ENCODE measurements at regions not wholly inside any gene's neighbourhood (a gene's known extent, or its start where the extent isn't known, plus 50 kb on each side); places are given as distances from the start of the nearest gene placed in this dataset.
A peak's percentile ranks its signal among the peaks of the same experiment; 100 is the strongest.

DNA sequence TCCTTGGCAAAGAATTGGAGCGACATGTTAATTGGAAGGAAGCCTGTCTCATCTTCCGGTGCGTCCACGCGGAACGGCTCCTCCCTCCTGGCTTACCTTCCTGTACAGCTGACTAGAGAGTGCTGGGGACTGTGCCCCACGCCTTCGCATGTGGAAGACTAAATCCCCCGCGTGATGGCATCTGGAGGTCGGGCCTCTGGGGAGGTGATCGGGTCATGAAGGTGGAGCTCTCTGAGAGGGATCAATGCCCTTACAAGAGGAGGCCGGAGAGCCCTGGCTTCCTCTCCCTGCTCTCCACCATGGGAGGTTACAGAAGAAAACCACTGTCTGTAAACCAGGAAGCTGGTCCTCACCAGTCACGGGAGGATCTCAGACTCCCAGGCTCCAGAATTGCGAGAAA is 104.1 kb upstream of the OTOS start:
- in situ Hi-C loops (cut with MboI; ENCODE audit: low sequenced_read_pairs) (no loop called here), intact Hi-C loops (cut with micrococcal nuclease) (no loop called here), dilution Hi-C loops (cut with HindIII; ENCODE audit: low sequenced_read_pairs, unreplicated experiment) (no loop called here)
- Histone ChIP-seq H4K5ac (ENCODE audit: low read depth, low read length) (no peak overlapping the region), H4K91ac (ENCODE audit: insufficient read depth, low read depth, low read length) (no peak overlapping the region), H3K27me3 (ENCODE audit: control insufficient read depth, insufficient read depth, low read length) (peaks cover 3% of the 10 kb centered on the region; the same call in 1 of the 2 replicates), H3K56ac (ENCODE audit: extremely low read depth, insufficient read depth, low read length) (no peak overlapping the region), H2AFZ (replicated peaks; ENCODE audit: low read length, poor library complexity) (peak overlapping the region; percentile 24), H3K9me3 (ENCODE audit: control insufficient read depth, insufficient read depth, low read length) (no peaks in the 10 kb centered on the region), H2AK5ac (ENCODE audit: low read depth, low read length) (no peak overlapping the region), H3K9me1 (ENCODE audit: insufficient read depth, low read length) (no peaks in the 10 kb centered on the region), H3K4me2 (ENCODE audit: low read depth, low read length) (no peak overlapping the region), H3K18ac (ENCODE audit: low read depth, low read length) (no peak overlapping the region), H3K4me1 (ENCODE audit: control insufficient read depth, insufficient read depth, low read length) (no peaks in the 10 kb centered on the region), H3K79me1 (ENCODE audit: low read depth in 1 of 2, low read length in 2 of 2) (no peaks in the 10 kb centered on the region), H2BK20ac (ENCODE audit: low read depth, low read length) (no peak overlapping the region), H3K4me3 (ENCODE audit: insufficient read depth, low read depth, low read length) (no peak overlapping the region), H2BK5ac (ENCODE audit: low read depth, low read length, poor library complexity, severe bottlenecking) (no peak overlapping the region), H3K27ac (ENCODE audit: insufficient read depth, low read length) (no peak overlapping the region), H4K20me1 (ENCODE audit: insufficient read depth, low read length) (no peaks in the 10 kb centered on the region), H2AK9ac (replicated peaks; ENCODE audit: low read depth, low read length, poor library complexity) (no peak overlapping the region), H3K9ac (ENCODE audit: low read depth, low read length) (no peak overlapping the region), H3K14ac (replicated peaks; ENCODE audit: low read depth, low read length) (no peak overlapping the region), H3K4ac (ENCODE audit: low read depth, low read length) (no peak overlapping the region), H4K8ac (ENCODE audit: low read depth in 2 of 2, low read length in 2 of 2) (no peak overlapping the region), H3K23ac (ENCODE audit: low read depth, low read length) (no peak overlapping the region), H2BK15ac (ENCODE audit: low read depth, low read length) (no peak overlapping the region), H2BK120ac (ENCODE audit: low read depth, low read length) (no peak overlapping the region), H3K36me3 (ENCODE audit: control insufficient read depth, insufficient read depth, low read length) (no peaks in the 10 kb centered on the region)
- ATAC-seq (ENCODE audit: low read depth) = no peak
- no peak for DNase-seq
- POLR2A ChIA-PET (ENCODE audit: unreplicated experiment) = no interaction called here
- 92% methylated on average over 6 of the region's 15 CpGs; no CpG with 5 or more reads in 1 of the 2 experiments for WGBS, 2 experiments (ENCODE audit: extremely low coverage in 2 of 2, insufficient read length in 1 of 2)
- CTCF ChIA-PET = interaction anchor here (1.3 kb wide), 1 partner anchor 74 kb away, joined by 3 read pairs; no protein-coding TSS in a partner anchor
- TF ChIP-seq ELK1 (IDR thresholded peaks at IDR 0.05; ENCODE audit: borderline replicate concordance, low read depth, low read length) (no peak), MAZ (IDR thresholded peaks at IDR 0.05; ENCODE audit: borderline replicate concordance, low read depth, low read length) (no peak)
- no TSS peak for BruUV-seq (replicated peaks)

Measured in IMR-90 (cell line).